ENCODE measurements at regions not wholly inside any gene's neighbourhood (a gene's known extent, or its start where the extent isn't known, plus 50 kb on each side); places are given as distances from the start of the nearest gene placed in this dataset.

GRCh38 chr10:6815346-6815745 is 235.3 kb upstream of the PRKCQ start:
- TF ChIP-seq, protein P1, sequence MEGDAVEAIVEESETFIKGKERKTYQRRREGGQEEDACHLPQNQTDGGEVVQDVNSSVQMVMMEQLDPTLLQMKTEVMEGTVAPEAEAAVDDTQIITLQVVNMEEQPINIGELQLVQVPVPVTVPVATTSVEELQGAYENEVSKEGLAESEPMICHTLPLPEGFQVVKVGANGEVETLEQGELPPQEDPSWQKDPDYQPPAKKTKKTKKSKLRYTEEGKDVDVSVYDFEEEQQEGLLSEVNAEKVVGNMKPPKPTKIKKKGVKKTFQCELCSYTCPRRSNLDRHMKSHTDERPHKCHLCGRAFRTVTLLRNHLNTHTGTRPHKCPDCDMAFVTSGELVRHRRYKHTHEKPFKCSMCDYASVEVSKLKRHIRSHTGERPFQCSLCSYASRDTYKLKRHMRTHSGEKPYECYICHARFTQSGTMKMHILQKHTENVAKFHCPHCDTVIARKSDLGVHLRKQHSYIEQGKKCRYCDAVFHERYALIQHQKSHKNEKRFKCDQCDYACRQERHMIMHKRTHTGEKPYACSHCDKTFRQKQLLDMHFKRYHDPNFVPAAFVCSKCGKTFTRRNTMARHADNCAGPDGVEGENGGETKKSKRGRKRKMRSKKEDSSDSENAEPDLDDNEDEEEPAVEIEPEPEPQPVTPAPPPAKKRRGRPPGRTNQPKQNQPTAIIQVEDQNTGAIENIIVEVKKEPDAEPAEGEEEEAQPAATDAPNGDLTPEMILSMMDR (IDR thresholded peaks at IDR 0.05; ENCODE audit: low read depth, low read length, missing control alignments): no peak

GRCh38 chr10:6813856-6814255 is 233.8 kb upstream of the PRKCQ start:
- no peak for DNase-seq (ENCODE audit: extremely low read depth, low read depth)
- TF ChIP-seq, protein P1 (IDR thresholded peaks at IDR 0.05; ENCODE audit: low read depth, low read length, missing control alignments): no peak
- H3K4me3 ChIP-seq (replicated peaks; ENCODE audit: low read depth, low read length): no peak overlapping the region

More at GRCh38 chr10:6815346-6815745, 235.3 kb upstream of the PRKCQ start:
- DNase-seq (ENCODE audit: extremely low read depth, low read depth): no peak
- no peak overlapping the region for H3K4me3 ChIP-seq (replicated peaks; ENCODE audit: low read depth, low read length)

DNA sequence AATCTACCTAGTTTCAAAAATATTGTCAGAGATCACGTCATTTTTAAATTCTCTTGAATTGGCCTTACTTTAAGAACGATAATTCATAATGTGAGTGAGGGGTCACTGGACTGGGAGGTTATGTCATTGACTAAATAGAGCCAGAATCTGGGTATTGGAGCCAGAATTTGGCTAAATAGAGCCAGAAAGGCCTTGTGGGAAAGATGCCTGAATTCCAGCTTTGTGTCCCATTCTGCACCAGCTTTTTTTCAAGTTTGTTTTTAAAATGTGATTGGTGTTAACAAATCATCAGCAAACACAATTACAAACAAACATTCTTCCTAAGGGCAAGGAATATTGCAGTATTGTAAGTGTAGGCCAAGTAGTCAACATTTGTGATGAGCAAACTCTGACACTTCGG is 233.2 kb upstream of the PRKCQ start:
- no peak for DNase-seq (ENCODE audit: extremely low read depth, low read depth)
- TF ChIP-seq, protein P1 (IDR thresholded peaks at IDR 0.05; ENCODE audit: low read depth, low read length, missing control alignments): no peak
- no peak overlapping the region for H3K4me3 ChIP-seq (replicated peaks; ENCODE audit: low read depth, low read length)

DNA sequence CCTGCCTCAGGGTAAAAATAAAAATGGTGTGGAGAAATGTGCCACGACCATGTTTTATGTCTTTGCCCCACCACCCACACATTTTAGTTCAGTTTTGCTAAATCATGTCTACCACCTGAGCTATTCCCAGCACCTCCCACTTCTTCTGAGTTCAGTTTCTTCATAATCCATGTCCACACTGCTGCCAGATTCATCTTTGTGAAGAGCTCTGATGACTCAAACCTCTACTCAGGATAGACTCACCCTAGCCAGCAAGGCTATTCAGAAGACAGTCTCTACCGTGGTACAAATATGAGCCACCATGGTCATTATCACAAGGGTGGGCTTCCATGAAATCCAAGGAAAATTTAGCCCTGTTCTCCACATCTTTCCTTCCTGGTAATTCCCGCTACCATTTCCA is 231.1 kb upstream of the PRKCQ start:
- DNase-seq (ENCODE audit: extremely low read depth, low read depth): no peak
- H3K4me3 ChIP-seq (replicated peaks; ENCODE audit: low read depth, low read length): no peak overlapping the region
- TF ChIP-seq, protein P1 (IDR thresholded peaks at IDR 0.05; ENCODE audit: low read depth, low read length, missing control alignments): no peak

DNA sequence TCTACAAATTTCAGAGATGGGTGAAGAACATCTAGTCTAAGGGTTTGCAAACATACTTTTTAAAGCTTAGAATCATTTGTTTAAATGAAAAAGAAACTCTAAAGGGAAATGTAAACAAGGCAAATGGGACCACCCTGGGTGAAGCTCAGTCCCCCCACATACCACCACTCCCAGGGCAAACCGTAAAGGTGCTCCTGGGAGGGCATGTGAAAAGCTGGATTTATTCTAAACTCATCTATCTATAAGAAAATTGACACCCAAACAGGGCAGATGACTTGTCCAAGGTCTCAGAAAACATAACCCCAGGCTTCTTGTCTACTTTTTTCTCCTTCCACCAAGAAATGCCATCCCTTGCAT is 223.3 kb upstream of the PRKCQ start:
- TF ChIP-seq, protein P1 (IDR thresholded peaks at IDR 0.05; ENCODE audit: low read depth, low read length, missing control alignments): no peak
- no peak overlapping the region for H3K4me3 ChIP-seq (replicated peaks; ENCODE audit: low read depth, low read length)
- no peak for DNase-seq (ENCODE audit: extremely low read depth, low read depth)

DNA sequence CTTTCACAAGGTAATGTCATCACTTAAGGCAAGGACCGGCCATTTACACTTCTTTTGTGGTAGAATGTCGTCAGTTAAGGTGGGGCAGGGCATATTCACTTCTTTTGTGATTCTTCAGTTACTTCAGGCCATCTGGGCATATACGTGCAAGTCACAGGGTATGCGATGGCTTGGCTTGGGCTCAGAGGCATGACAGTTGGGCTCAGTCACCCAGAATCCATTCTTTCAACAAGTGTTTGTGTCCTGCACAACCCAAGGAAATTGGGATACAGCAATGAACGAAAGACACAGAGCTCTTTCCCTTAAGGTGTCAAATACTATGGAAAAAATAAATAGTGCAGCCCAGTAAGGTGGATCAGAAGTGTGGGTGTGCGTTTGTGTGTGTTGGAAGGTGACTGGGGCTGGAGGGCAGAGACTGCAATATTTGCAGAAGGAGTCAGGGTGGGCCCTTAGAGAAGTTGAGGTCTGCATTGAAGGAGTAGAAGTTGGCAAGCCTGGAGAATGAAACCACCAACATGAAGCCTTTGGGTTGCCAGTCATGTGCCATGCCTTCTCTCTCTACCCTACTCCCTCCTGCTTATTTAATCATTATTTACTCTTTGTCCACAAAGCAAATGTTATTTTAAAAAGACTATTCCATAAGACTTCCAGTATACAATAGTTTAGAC is 222.8 kb upstream of the PRKCQ start:
- DNase-seq (ENCODE audit: extremely low read depth, low read depth): no peak
- no peak overlapping the region for H3K4me3 ChIP-seq (replicated peaks; ENCODE audit: low read depth, low read length)

More for the DNA sequence above, 222.8 kb upstream of the PRKCQ start:
- TF ChIP-seq, protein P1 (IDR thresholded peaks at IDR 0.05; ENCODE audit: low read depth, low read length, missing control alignments): no peak

All from HFF-Myc (cell line).